Esophagus squamous epithelium (tissue), 5 donors: ENCODE measurements at regions not wholly inside any gene's neighbourhood (a gene's known extent, or its start where the extent isn't known, plus 50 kb on each side); places are given as distances from the start of the nearest gene placed in this dataset.

Source experiments
- DNase-seq: peaks from one replicate; lab custom pipeline; 2025; lab: John Stamatoyannopoulos, UW
- H3K27ac ChIP-seq, 4 donors: fragments of 200-600 bp; sonication (generic); one replicate each; pipeline ENCODE4 v1.5.1; 2016 to 2019; ENCODE audit warnings: mild to moderate bottlenecking in 1 of 4
- H3K27me3 ChIP-seq, 4 donors: fragments of 200-600 bp; sonication (generic); 1 replicate in 3 of 4; 2 replicates in 1 of 4; pipeline versions ENCODE4 v1.5.1 to v1.6.0; 2017 to 2021; ENCODE audit warnings: antibody characterized with exemption in 1 of 4
- H3K36me3 ChIP-seq, 3 donors: fragments of 200-600 bp; sonication (generic); one replicate each; pipeline ENCODE4 v1.5.1; 2016 to 2019
- H3K4me1 ChIP-seq, 3 donors: fragments of 200-600 bp; sonication (generic); one replicate each; pipeline ENCODE4 v1.5.1; 2017 to 2019
- H3K4me3 ChIP-seq, 4 donors: fragments of 200-600 bp; sonication (generic); 1 replicate in 3 of 4; 2 replicates in 1 of 4; pipeline ENCODE4 v1.5.1; 2016 to 2019; ENCODE audit warnings: mild to moderate bottlenecking in 2 of 4, moderate library complexity in 1 of 4
- H3K9me3 ChIP-seq, 3 donors: fragments of 200-600 bp; sonication (generic); one replicate each; pipeline ENCODE4 v1.5.1; 2016 to 2019
- POLR2A ChIP-seq, 4 donors: fragments of 450-650 bp; IDR thresholded peaks; one replicate each; pipeline ENCODE4 v1.6.1; 2017; ENCODE audit warnings: antibody characterized with exemption in 4 of 4, mild to moderate bottlenecking in 4 of 4, moderate library complexity in 3 of 4
- WGBS, 2 donors: methylation state at CpG; one replicate each; pipeline ENCODE4 v1.1.5; 2018; 5-methylcytosine and 5-hydroxymethylcytosine counted together
- intact Hi-C: fragments of 100-400 bp; cut with DNase I; formaldehyde crosslinking; loops from one replicate; pipeline ENCODE4 v1.15.0; 2022
- TF ChIP-seq, protein P1 (sequence below), 6 experiments: fragments of 450-650 bp in 4 of 6; fragments of 200-600 bp in 2 of 6; sonication (generic) in 2 of 6; IDR thresholded peaks; one replicate each; pipeline ENCODE4 v1.5.1; 2016 to 2019; ENCODE audit warnings: antibody characterized with exemption in 6 of 6, mild to moderate bottlenecking in 4 of 6, moderate library complexity in 4 of 6
- donor health status: DM: yes; HTN: yes; CAD: no.

GRCh38 chr5:84480873-84481637 is 96.4 kb upstream of the EDIL3 start:
- H3K9me3 ChIP-seq: no peaks in the 10 kb centered on the region
- H3K4me1 ChIP-seq: no peaks in the 10 kb centered on the region
- intact Hi-C loops: no loop called here
- H3K27ac ChIP-seq: no peak overlapping the region
- H3K27me3 ChIP-seq: no peaks in the 10 kb centered on the region
- no peak for DNase-seq
- H3K36me3 ChIP-seq: no peaks in the 10 kb centered on the region
- no peak overlapping the region for H3K4me3 ChIP-seq
- TF ChIP-seq, protein P1, sequence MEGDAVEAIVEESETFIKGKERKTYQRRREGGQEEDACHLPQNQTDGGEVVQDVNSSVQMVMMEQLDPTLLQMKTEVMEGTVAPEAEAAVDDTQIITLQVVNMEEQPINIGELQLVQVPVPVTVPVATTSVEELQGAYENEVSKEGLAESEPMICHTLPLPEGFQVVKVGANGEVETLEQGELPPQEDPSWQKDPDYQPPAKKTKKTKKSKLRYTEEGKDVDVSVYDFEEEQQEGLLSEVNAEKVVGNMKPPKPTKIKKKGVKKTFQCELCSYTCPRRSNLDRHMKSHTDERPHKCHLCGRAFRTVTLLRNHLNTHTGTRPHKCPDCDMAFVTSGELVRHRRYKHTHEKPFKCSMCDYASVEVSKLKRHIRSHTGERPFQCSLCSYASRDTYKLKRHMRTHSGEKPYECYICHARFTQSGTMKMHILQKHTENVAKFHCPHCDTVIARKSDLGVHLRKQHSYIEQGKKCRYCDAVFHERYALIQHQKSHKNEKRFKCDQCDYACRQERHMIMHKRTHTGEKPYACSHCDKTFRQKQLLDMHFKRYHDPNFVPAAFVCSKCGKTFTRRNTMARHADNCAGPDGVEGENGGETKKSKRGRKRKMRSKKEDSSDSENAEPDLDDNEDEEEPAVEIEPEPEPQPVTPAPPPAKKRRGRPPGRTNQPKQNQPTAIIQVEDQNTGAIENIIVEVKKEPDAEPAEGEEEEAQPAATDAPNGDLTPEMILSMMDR (IDR thresholded peaks at IDR 0.05): no peak
- TF ChIP-seq POLR2A (IDR thresholded peaks at IDR 0.05): no peak
- WGBS, 2 donors: 50 to 65% methylated on average over 5 of the region's 5 CpGs

DNA sequence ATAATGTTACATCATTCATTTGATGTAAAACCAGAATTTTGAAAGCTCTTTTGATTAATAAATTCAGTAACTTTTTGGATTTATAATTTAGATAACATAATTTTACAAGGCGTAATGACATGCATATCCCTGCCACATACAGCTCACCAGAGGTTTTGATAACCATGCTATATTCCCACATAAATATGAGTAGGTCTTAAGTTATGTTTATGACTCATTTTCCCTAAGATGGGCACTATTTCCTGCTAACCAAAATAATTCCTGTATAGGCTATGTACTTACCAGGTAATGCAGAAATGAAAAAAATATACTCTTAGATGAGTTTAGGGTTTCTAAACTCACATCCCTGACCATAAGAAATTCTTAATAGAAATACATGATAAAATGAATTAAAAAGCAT is 93.9 kb upstream of the EDIL3 start:
- no peak overlapping the region for H3K27ac ChIP-seq
- no peak for DNase-seq
- no peaks in the 10 kb centered on the region for H3K9me3 ChIP-seq
- H3K4me3 ChIP-seq: no peak overlapping the region
- H3K27me3 ChIP-seq: no peaks in the 10 kb centered on the region
- intact Hi-C loops: no loop called here
- TF ChIP-seq, protein P1 (IDR thresholded peaks at IDR 0.05): no peak
- TF ChIP-seq POLR2A (IDR thresholded peaks at IDR 0.05): no peak
- H3K4me1 ChIP-seq: no peaks in the 10 kb centered on the region
- 81 to 97% methylated on average over 1 of the region's 1 CpG for WGBS, 2 donors
- H3K36me3 ChIP-seq: no peaks in the 10 kb centered on the region

- WGBS, 2 donors: 95% methylated on average over 2 of the region's 2 CpGs
- Histone ChIP-seq H3K4me3 (no peak overlapping the region), H3K9me3 (no peaks in the 10 kb centered on the region), H3K36me3 (no peaks in the 10 kb centered on the region), H3K27me3 (no peaks in the 10 kb centered on the region), H3K27ac (no peak overlapping the region), H3K4me1 (no peaks in the 10 kb centered on the region)
- no peak for DNase-seq
- TF ChIP-seq POLR2A (IDR thresholded peaks at IDR 0.05): no peak
- TF ChIP-seq, protein P1 (IDR thresholded peaks at IDR 0.05): no peak
- intact Hi-C loops: no loop called here
These were observed 92.8 kb upstream of the EDIL3 start for GRCh38 chr5:84477485-84477884.

GRCh38 chr5:84474126-84474525 is 89.4 kb upstream of the EDIL3 start:
- TF ChIP-seq, protein P1 (IDR thresholded peaks at IDR 0.05): no peak
- no peak for TF ChIP-seq POLR2A (IDR thresholded peaks at IDR 0.05)
- H3K9me3 ChIP-seq: no peaks in the 10 kb centered on the region
- no peaks in the 10 kb centered on the region for H3K36me3 ChIP-seq
- no peaks in the 10 kb centered on the region for H3K27me3 ChIP-seq
- DNase-seq: no peak
- WGBS, 2 donors: 84 to 91% methylated on average over 4 of the region's 4 CpGs
- no peak overlapping the region for H3K27ac ChIP-seq
- no peaks in the 10 kb centered on the region for H3K4me1 ChIP-seq
- intact Hi-C loops: no loop called here
- H3K4me3 ChIP-seq: no peak overlapping the region

DNA sequence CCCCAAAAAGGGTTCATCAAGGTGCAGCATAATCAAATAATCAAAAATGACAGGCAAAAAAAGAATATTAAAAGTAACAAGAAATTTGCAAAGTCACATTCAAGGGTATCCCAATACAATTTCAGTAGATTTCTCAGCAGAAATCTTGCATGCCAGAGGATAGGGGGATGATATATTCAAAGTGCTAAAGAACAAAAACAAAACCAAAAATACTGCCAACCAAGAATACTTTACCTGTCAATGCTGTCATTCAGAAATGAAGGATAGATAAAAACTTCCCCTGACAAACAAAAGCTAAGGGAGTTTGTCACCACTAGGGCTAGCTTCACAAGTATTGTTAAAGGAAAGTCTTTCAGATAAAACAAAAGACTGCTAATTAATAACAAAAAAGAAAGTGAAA is 68.7 kb upstream of the EDIL3 start:
- no peaks in the 10 kb centered on the region for H3K36me3 ChIP-seq
- peaks cover 0 to 6% (median 0%) of the 10 kb centered on the region in 3 donors for H3K4me1 ChIP-seq
- H3K27ac ChIP-seq: no peak overlapping the region
- no peak for TF ChIP-seq POLR2A (IDR thresholded peaks at IDR 0.05)
- TF ChIP-seq, protein P1 (IDR thresholded peaks at IDR 0.05): no peak
- peaks cover 0 to 9% (median 8%) of the 10 kb centered on the region in 3 donors for H3K9me3 ChIP-seq
- intact Hi-C loops: loop anchor here (5.0 kb wide), 1 partner anchor 176 kb away; no protein-coding TSS in a partner anchor
- no peak for DNase-seq
- no peak overlapping the region for H3K4me3 ChIP-seq
- H3K27me3 ChIP-seq: no peaks in the 10 kb centered on the region
